ENCODE measurements at regions not wholly inside any gene's neighbourhood (a gene's known extent, or its start where the extent isn't known, plus 50 kb on each side); places are given as distances from the start of the nearest gene placed in this dataset.

- TF ChIP-seq, protein P1, sequence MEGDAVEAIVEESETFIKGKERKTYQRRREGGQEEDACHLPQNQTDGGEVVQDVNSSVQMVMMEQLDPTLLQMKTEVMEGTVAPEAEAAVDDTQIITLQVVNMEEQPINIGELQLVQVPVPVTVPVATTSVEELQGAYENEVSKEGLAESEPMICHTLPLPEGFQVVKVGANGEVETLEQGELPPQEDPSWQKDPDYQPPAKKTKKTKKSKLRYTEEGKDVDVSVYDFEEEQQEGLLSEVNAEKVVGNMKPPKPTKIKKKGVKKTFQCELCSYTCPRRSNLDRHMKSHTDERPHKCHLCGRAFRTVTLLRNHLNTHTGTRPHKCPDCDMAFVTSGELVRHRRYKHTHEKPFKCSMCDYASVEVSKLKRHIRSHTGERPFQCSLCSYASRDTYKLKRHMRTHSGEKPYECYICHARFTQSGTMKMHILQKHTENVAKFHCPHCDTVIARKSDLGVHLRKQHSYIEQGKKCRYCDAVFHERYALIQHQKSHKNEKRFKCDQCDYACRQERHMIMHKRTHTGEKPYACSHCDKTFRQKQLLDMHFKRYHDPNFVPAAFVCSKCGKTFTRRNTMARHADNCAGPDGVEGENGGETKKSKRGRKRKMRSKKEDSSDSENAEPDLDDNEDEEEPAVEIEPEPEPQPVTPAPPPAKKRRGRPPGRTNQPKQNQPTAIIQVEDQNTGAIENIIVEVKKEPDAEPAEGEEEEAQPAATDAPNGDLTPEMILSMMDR (IDR thresholded peaks at IDR 0.05) = no peak
- no peak for TF ChIP-seq POLR2A (IDR thresholded peaks at IDR 0.05)
These were observed 128.2 kb upstream of the RASEF start for GRCh38 chr9:83191154-83191553.

Data from adrenal gland (tissue), 5 donors.